ENCODE measurements at regions not wholly inside any gene's neighbourhood (a gene's known extent, or its start where the extent isn't known, plus 50 kb on each side); places are given as distances from the start of the nearest gene placed in this dataset.

DNA sequence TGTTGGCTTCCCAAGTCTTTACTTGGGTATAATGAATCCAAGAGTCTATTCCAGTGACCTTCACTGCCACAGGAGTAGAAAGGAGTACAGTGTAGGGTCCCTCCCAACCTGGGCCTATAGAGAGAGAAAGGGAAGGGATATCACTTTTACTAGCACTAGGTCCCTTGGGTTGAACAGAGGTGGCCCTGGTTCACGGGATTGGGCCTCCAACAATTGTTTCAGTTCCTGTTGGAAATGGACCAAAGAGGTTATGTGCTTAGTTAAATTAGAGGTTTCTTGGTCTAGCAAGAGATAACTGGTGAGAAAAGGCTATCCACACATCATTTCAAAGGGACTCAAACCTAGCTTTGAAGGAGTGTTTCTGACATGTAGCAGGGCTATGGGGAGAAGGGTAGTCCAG, 57.1 kb upstream of the MED14 start:
- H3K23me2 ChIP-seq (ENCODE audit: low read depth, low read length): no peaks in the 10 kb centered on the region
- H2BK20ac ChIP-seq (ENCODE audit: low read length): no peak overlapping the region
- no peak overlapping the region for H3K4me2 ChIP-seq (ENCODE audit: insufficient read depth in 1 of 2, low read depth in 2 of 2, low read length in 2 of 2)
- no peaks in the 10 kb centered on the region for H3K79me1 ChIP-seq (ENCODE audit: low read depth, low read length)
- H3K4me3 ChIP-seq (ENCODE audit: extremely low read depth in 1 of 4, insufficient read depth in 2 of 4, low read depth in 3 of 4, low read length in 4 of 4): no peak overlapping the region
- H3K4me1 ChIP-seq (replicated peaks in 1 of 4; ENCODE audit: control insufficient read depth in 3 of 4, insufficient read depth in 4 of 4, low read length in 3 of 4): peaks cover 0 to 3% (median 2%) of the 10 kb centered on the region in 4 experiments; a peak in 2 of 7 replicates
- H2BK120ac ChIP-seq (replicated peaks; ENCODE audit: low read depth, low read length): no peak overlapping the region
- no peak overlapping the region for H4K8ac ChIP-seq (ENCODE audit: extremely low read depth, insufficient read depth, low read length)
- no peak overlapping the region for H2BK12ac ChIP-seq (ENCODE audit: low read depth, low read length)
- no peak overlapping the region for H3K18ac ChIP-seq (ENCODE audit: extremely low read depth, low read length)
- H3K79me2 ChIP-seq (ENCODE audit: control insufficient read depth in 1 of 2, insufficient read depth in 2 of 2, low read length in 2 of 2): no peaks in the 10 kb centered on the region
- H3K9ac ChIP-seq (replicated peaks in 1 of 4; ENCODE audit: extremely low read depth in 1 of 4, low read depth in 3 of 4, low read length in 3 of 4): no peak overlapping the region
- no peak overlapping the region for H3K14ac ChIP-seq (ENCODE audit: insufficient read length)
- no peak for DNase-seq (ENCODE audit: low read depth in 1 of 2, low spot score in 2 of 2)
- no peak overlapping the region for H3K23ac ChIP-seq (ENCODE audit: insufficient read length)
- ChIA-PET CTCF (ENCODE audit: partially characterized antibody) (no interaction called here), POLR2A (ENCODE audit: partially characterized antibody) (no interaction called here)
- H3K4ac ChIP-seq (replicated peaks; ENCODE audit: insufficient read length, low read depth, low read length): no peak overlapping the region
- no peak overlapping the region for H3K27ac ChIP-seq (ENCODE audit: low read depth, low read length)
- H3K9me3 ChIP-seq (ENCODE audit: insufficient read depth in 2 of 2, low read depth in 1 of 2, low read length in 1 of 2): no peaks in the 10 kb centered on the region; a peak in 1 of 4 replicates
- H2BK5ac ChIP-seq (ENCODE audit: low read depth, low read length): no peak overlapping the region
- H3K27me3 ChIP-seq (replicated peaks in 1 of 4; ENCODE audit: control insufficient read depth in 3 of 4, extremely low read depth in 1 of 4, insufficient read depth in 3 of 4, low read length in 3 of 4): no peaks in the 10 kb centered on the region
- H4K91ac ChIP-seq (replicated peaks; ENCODE audit: insufficient read length, low read length): no peak overlapping the region
- H4K5ac ChIP-seq (ENCODE audit: insufficient read length, low read depth, low read length): no peak overlapping the region
- WGBS, 2 experiments (ENCODE audit: extremely low coverage in 1 of 2, insufficient coverage in 1 of 2, insufficient read length in 1 of 2, insufficient replicate concordance in 2 of 2, low coverage in 1 of 2, low lambda C conversion rate in 2 of 2, missing lambda C conversion rate in 1 of 2): 100% methylated on average over 1 of the region's 1 CpG; no CpG with 5 or more reads in 1 of the 2 experiments
- no peak overlapping the region for H3K56ac ChIP-seq (replicated peaks; ENCODE audit: insufficient read length, low read depth, low read length)
- no peaks in the 10 kb centered on the region for H3K36me3 ChIP-seq (ENCODE audit: control insufficient read depth in 2 of 4, insufficient read depth in 4 of 4, low read length in 3 of 4)
- H4K20me1 ChIP-seq (replicated peaks in 1 of 2; ENCODE audit: control insufficient read depth in 1 of 2, insufficient read depth in 2 of 2, low read length in 2 of 2): no peaks in the 10 kb centered on the region
- H2AFZ ChIP-seq (ENCODE audit: low read length): no peak overlapping the region
- no peak for FAIRE-seq
- no peak overlapping the region for H2BK15ac ChIP-seq (ENCODE audit: low read length)
- no peak overlapping the region for H2AK5ac ChIP-seq (ENCODE audit: low read depth, low read length)
- TF ChIP-seq EGR1 (IDR thresholded peaks at IDR 0.05; ENCODE audit: borderline replicate concordance, low read depth, low read length): no peak
- TF ChIP-seq KDM4A (IDR thresholded peaks at IDR 0.05; ENCODE audit: low read depth, low read length, severe bottlenecking): no peak
- TF ChIP-seq, protein P1, sequence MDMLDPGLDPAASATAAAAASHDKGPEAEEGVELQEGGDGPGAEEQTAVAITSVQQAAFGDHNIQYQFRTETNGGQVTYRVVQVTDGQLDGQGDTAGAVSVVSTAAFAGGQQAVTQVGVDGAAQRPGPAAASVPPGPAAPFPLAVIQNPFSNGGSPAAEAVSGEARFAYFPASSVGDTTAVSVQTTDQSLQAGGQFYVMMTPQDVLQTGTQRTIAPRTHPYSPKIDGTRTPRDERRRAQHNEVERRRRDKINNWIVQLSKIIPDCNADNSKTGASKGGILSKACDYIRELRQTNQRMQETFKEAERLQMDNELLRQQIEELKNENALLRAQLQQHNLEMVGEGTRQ (IDR thresholded peaks at IDR 0.05; ENCODE audit: low read length): no peak
- TF ChIP-seq RAD21 (IDR thresholded peaks at IDR 0.05 in 1 of 2, conservative IDR thresholded peaks at IDR 0.05 in 1 of 2; ENCODE audit: low read depth in 2 of 2, low read length in 2 of 2): no peak
- no peak for TF ChIP-seq SAP30 (IDR thresholded peaks at IDR 0.05; ENCODE audit: insufficient read depth, insufficient replicate concordance, low read length)
- no peak for TF ChIP-seq CHD2 (IDR thresholded peaks at IDR 0.05; ENCODE audit: low read length)
- no peak for TF ChIP-seq EZH2 (IDR thresholded peaks at IDR 0.05; ENCODE audit: low read depth, low read length, severe bottlenecking)
- TF ChIP-seq EP300 (IDR thresholded peaks at IDR 0.05; ENCODE audit: borderline replicate concordance in 1 of 2, low read depth in 2 of 2, low read length in 2 of 2): no peak
- no peak for TF ChIP-seq ASH2L (IDR thresholded peaks at IDR 0.05; ENCODE audit: low read length)
- TF ChIP-seq TAF7 (optimal IDR thresholded peaks at IDR 0.05; ENCODE audit: borderline replicate concordance, low read depth, low read length): no peak
- no peak for TF ChIP-seq TCF12 (IDR thresholded peaks at IDR 0.05; ENCODE audit: low read depth, low read length)
- no peak for TF ChIP-seq SIX5 (IDR thresholded peaks at IDR 0.05; ENCODE audit: low read depth, low read length)
- TF ChIP-seq RXRA (IDR thresholded peaks at IDR 0.05; ENCODE audit: insufficient read depth, low read depth, low read length): no peak
- no peak for TF ChIP-seq TAF1 (IDR thresholded peaks at IDR 0.05; ENCODE audit: low read depth, low read length)

All from H1 (cell line).